Endothelial cell of hepatic sinusoid (primary cell): ENCODE measurements at regions not wholly inside any gene's neighbourhood (a gene's known extent, or its start where the extent isn't known, plus 50 kb on each side); places are given as distances from the start of the nearest gene placed in this dataset.
"Not testable (repeated sequence)": the region's sequence is repeated elsewhere in the genome, so short reads cannot be mapped to it uniquely, and the experiment has no call there.

Experiments used
- in situ Hi-C: cut with HindIII; loops from 2 replicates; pipeline ENCODE4 v1.10.0; 2017; ENCODE audit warnings: low sequenced_read_pairs

- in situ Hi-C loops = no loop called here
Observed at GRCh38 chr15:35966781-35967180, 420.8 kb upstream of the DPH6 start.

DNA sequence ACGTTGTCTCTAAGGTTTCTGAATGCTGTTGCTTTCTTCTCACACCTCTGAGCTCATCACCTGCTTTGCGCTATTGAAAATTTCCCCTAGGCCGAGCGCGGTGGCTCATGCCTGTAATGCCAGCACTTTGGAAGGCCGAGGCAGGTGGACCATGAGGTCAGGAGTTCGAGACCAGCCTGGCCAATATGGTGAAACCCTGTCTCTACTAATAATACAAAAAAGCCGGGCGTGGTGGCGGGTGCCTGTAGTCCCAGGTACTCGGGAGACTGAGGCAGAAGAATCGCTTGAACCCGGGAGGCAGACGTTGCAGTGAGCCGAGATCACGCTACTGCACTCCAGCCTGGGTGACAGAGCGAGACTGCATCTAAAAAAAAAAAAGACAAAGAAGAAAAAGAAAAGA is 422.0 kb upstream of the DPH6 start:
- in situ Hi-C loops = not testable (repeated sequence)

DNA sequence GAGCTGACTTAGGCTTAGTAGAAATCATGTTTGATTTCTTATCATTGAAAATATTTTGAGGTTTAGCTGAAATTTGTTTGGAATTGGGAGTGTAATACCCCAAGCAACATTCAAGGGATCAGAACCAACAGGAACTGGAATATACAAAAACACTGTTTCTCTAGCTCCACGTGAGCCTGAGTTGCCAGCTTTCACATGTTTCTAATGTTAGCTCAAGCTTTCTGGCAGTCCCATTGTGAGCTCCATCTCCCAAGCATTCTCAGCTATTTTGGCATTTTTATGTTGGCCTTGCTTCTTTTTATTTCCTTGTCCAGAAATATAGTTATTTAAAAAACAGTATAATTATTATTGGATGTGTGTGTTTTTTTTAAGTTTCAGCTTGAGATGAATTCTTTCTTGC is 427.1 kb upstream of the DPH6 start:
- in situ Hi-C loops = no loop called here

- in situ Hi-C loops = no loop called here
Observed at GRCh38 chr15:35974052-35974451, 428.1 kb upstream of the DPH6 start.

- in situ Hi-C loops = no loop called here
Observed at GRCh38 chr15:35975941-35976340, 430.0 kb upstream of the DPH6 start.

- in situ Hi-C loops = no loop called here
Observed at GRCh38 chr15:35979608-35980007, 433.6 kb upstream of the DPH6 start.

- in situ Hi-C loops = no loop called here
Observed at GRCh38 chr15:35980719-35981118, 434.8 kb upstream of the DPH6 start.

DNA sequence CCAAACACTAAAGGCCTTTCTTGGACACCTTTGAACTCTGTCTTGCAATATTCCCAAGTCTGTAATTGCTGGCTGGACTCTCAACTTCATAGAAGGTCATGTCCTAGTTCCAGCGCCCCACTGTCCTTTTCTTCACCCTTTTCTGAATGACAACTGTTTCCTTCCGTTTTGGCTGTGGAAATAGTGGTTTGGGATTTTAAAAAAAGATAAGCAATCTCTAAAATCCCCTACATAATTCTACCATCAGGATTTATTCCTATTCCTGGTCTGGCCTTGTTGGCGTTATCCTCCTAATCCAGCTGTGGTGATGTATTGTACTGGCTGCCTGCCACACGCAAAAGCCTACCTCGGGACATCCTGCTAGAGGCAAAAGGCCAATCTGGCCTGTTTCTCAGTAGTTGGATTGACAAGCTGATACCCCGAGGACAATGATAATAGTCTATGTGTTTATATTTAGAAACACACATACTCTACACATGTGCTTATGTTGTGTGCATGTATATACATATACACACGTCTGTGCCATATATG is 440.3 kb upstream of the DPH6 start:
- in situ Hi-C loops = no loop called here

DNA sequence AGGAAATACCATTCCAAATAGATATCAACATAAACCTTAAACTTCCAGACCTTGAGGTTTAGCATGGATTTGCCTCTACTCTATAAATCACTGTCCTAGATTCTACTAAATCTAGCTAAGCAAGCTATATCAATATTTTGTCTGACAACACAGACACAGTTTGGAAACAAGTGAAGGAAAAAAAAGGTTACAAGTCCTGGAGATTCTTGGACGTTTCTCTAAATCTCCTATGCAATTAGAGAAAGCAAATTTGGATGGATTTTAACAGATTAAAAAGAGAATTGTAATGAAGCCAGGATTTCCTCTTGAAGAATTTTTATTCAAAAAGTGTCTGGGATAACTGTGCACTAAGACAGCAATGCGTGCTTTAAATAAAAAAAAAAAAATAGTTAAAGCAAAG is 441.1 kb upstream of the DPH6 start:
- in situ Hi-C loops = no loop called here

- in situ Hi-C loops = no loop called here
Observed at GRCh38 chr15:35991386-35991785, 445.4 kb upstream of the DPH6 start.

DNA sequence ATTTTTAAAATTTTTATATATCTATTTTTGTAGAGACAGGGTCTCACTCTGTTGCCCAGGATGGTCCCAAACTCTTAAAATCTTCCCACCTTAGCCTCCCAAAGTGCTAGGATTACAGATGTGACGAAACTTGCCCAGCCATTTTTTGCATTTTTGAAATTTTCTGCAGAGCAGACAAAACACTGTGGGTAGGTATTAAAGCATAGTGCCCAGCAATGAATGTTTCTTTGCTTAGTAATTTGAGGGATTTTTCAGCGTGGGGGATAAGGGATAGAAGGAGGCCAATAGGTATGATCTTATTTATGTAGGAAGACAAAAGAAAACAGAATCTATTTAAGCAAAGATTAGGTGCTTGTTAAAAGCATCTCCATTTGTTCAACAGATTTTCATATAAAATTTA is 446.8 kb upstream of the DPH6 start:
- in situ Hi-C loops = no loop called here

GRCh38 chr15:35993196-35993595 is 447.2 kb upstream of the DPH6 start:
- in situ Hi-C loops = no loop called here

DNA sequence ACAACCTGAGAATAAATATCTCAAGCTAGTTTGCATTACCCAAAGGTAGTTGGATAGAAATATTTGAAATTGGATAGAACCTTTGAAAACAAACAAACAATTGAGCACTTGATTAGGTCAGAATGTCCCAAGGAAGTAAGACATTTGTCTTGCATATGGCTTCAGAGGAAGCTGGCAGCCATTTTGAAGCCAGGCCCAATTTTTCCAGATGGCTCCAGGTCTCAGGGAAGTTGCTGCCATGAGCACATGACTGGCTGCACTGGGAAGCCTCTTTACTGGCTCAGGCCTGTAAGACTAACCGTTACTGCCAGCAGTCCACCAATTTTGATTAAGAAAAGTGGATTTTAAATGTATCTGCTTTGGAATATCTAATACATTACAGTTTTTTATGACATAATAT is 448.9 kb upstream of the DPH6 start:
- in situ Hi-C loops = no loop called here

GRCh38 chr15:35998663-35999602 is 453.0 kb upstream of the DPH6 start:
- in situ Hi-C loops = no loop called here

DNA sequence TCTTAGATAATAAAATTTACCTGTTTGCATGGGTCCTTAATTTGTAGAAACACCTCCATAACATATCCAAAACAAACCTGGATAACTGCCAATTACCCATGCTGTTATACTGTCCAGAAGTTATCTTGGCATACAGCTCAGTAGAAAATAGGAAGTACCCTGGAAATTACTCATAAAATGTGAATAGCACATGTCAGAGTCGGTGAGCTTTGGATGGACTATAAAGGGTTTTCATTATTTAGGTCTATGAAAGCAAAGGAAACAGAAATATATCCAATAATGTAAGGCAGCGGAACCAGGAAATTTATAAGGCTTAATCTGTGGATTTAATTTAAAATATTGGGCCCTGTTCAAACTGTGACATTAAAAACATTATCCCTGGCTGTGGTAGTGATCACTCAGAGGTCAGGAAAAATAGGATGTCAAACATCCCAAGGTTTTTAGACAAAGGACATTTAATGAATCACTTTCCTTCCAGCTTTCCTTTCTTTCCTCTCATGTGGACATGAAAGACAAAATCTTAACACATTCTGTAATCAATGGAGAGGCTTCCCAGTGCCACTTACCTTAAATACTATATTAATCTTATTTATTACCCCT is 459.0 kb upstream of the DPH6 start:
- in situ Hi-C loops = no loop called here

DNA sequence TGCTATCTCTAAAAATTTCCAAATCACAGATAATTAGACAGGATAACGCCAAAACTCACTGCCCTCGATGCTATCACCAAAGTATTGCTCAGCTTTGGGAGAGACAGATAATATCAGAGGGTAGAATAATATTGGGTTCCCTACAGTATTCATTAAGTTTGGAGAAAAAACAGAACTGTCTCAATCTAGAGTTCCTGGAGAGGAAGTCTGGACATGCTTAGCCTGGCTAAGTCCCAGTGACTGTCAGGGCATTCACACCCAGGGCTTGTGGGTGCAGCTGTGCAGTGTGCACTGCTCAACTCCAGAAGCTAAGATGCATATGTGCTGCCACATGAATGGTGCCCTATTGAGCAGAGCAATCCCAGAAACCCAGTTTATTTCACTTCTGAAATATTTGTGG is 459.6 kb upstream of the DPH6 start:
- in situ Hi-C loops = no loop called here

DNA sequence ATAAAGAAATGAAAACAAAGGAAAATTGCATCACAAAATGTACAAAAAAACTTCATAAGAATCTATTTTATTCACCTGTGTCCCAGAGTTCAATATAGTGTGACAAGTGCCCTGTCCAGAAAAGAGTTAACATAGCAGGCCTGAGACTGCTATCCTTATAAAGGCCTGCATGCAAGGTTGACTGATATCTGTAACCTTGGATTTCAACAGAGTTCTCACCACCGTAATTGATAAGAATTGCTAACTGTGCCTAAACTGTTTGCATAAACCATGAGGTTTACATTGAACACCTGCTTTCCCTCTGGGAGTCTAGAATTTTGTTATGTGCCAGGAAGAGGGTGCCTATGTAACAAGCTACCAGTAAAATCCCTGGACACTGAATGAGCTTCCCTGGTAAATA is 461.7 kb upstream of the DPH6 start:
- in situ Hi-C loops = no loop called here

DNA sequence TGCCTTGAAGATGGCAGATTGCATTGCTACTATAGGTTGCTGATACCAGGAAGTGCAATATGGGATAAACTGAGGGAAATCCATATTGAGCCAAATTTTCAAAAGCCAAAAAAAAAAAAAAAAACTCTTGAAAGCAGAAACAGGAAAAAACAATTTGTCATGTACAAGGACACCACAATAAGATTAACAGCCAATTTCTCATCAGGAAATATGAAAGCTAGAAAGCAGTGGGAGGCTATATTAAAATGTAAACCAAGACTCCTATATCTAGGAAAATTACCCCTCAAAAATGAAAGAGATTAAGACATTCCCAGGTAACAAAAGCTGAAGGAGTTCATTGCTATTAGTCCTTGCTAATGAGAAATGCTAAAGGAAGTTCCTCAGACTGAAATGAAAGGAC is 462.8 kb upstream of the DPH6 start:
- in situ Hi-C loops = no loop called here

GRCh38 chr15:36024031-36024688 is 478.2 kb upstream of the DPH6 start:
- in situ Hi-C loops = no loop called here

- in situ Hi-C loops = no loop called here
Observed at GRCh38 chr15:36026627-36027283, 480.8 kb upstream of the DPH6 start.

DNA sequence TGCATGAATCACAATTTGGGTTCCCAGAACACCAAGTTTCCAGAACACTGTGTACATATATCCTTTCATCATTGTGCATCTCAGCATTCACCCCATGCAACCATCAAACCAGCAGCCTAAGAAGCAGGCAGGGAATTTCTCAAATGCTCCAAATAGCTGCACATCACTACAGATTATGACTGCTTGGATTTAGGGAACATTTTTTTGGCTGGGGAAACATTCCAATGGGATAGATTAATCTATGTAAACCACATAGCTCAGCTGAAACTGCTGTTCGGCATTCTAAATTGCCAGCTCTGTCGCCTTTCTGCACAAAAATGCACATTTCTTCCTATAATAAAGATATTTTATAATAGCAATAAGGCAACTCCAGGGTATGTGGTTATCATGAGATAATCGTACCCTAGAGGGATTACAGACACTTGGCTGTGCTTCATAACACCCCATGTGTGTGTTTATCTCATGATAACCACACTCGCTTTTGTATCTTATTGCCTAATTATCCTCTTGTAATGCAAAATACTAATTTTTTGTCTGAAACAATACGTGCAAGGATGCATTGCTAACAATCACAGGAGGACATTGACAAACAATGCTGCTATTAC is 483.7 kb upstream of the DPH6 start:
- in situ Hi-C loops = no loop called here
